NOMO-1 treated with DMSO at 0.1 percent for 48 hours (cell line): ENCODE measurements at regions not wholly inside any gene's neighbourhood (a gene's known extent, or its start where the extent isn't known, plus 50 kb on each side); places are given as distances from the start of the nearest gene placed in this dataset.
"Not testable (repeated sequence)": the region's sequence is repeated elsewhere in the genome, so short reads cannot be mapped to it uniquely, and the experiment has no call there.

Experiments used
- DNase-seq: peaks from one replicate; lab custom pipeline; 2025; ENCODE audit not compliant: unreplicated experiment; lab: John Stamatoyannopoulos, UW

GRCh38 chr12:60468546-60468945 lies 872.7 kb downstream of the SLC16A7 start:
- no peak for DNase-seq

GRCh38 chr12:60475825-60476224 lies 880.0 kb downstream of the SLC16A7 start:
- no peak for DNase-seq

DNA sequence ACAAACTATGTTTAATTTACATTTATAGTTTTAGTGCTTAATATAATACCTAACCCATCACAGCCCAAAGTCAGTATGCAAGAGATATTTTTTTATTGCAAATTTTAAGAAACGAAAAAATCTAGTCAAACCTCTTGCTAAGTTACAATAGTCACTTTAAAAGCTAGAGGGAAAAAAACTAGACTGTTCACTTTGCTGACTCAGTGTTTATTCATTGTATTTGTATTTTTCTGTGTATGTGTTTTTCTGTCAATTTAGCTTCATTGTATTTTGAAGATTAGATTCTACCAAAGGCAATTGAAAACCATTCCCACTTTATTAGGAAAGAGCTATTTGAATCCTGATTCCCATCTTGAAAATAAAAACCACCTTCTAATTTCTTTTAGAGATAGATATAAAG lies 891.5 kb downstream of the SLC16A7 start:
- DNase-seq, result no peak

DNA sequence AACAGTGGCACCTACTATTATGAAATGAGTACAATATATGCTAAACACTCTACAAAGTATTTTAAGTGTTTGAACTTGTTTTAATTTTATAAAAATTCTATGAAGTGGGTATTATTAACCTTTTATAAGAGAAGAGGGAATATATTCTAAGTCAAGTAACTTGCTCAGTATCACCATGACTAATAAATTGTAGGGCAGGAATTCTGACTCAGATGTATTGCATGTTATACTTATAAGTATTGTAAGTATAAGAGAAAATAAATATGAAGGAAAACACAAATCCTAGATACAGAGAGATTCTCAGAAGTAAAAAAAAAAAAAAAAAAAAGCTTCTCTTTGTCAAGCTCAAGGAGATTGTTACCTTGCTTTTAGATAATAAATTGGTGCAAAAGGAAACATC lies 893.2 kb downstream of the SLC16A7 start:
- DNase-seq, result no peak

GRCh38 chr12:60494244-60494643 lies 898.4 kb downstream of the SLC16A7 start:
- DNase-seq, result no peak

- DNase-seq, result no peak
These were observed 902.8 kb downstream of the SLC16A7 start for GRCh38 chr12:60498656-60499055.

GRCh38 chr12:60501124-60501729 lies 905.4 kb downstream of the SLC16A7 start:
- DNase-seq, result no peak

- no peak for DNase-seq
These were observed 927.0 kb downstream of the SLC16A7 start for GRCh38 chr12:60522684-60523400.

- DNase-seq, result no peak
These were observed 933.4 kb downstream of the SLC16A7 start for GRCh38 chr12:60529261-60529660.

- no peak for DNase-seq
These were observed 933.9 kb downstream of the SLC16A7 start for GRCh38 chr12:60529723-60530122.

DNA sequence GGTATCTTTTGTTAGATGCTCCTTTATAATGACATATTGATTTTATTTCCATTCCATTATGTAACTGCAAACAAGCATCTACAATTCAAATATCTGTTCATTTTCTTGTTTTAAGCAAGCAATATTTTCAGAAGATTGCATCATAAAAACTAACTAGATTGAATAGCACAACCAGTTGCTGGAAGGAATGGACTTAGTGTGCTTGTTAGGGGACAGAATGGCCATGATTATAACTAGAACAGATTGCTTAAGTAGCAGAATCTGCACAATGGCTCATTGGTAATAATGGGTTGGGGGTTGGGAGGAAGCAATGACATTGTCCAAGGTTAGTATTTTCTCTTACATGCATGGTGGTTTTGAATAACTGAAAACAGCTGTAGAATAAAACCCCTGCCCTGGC lies 939.5 kb downstream of the SLC16A7 start:
- no peak for DNase-seq

DNA sequence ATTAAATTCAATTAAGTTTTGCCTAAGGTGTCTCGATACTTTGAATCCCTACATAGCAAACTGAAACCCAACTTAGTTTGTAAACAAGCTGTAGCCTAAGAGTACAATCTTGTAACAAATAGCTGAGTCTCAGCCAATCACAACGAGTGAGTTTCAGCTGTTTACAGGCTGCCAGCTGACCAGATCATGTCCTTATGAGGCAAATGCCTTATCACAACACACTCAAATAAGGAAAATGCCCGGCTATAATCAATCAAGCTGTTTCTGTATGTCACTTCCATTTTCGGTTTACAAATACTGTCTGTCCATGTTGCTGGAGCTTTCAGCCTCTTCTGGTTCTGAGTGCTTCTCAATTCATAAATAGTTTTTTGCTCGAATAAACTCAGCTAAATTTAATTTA lies 943.8 kb downstream of the SLC16A7 start:
- DNase-seq, result no peak

DNA sequence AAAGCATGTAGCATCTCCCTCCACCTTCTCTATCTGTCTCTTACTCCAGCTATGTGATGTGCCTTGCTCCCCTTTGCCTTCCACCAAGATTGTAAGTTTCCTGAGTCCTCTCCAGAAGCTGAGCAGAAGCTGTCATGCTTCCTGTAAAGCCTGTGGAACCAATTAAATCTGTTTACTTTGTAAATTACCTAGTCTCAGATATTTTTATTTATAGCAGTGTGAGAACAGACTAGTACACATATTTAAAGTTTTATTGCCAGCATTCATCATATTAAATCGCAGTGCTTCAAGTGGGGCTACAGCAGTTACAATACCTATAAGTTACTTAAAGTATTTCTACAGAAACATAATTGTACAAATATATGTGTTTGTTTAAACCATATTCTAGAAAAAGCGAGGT lies 973.1 kb downstream of the SLC16A7 start:
- no peak for DNase-seq

GRCh38 chr12:60577607-60578006 lies 981.8 kb downstream of the SLC16A7 start:
- DNase-seq, result no peak

DNA sequence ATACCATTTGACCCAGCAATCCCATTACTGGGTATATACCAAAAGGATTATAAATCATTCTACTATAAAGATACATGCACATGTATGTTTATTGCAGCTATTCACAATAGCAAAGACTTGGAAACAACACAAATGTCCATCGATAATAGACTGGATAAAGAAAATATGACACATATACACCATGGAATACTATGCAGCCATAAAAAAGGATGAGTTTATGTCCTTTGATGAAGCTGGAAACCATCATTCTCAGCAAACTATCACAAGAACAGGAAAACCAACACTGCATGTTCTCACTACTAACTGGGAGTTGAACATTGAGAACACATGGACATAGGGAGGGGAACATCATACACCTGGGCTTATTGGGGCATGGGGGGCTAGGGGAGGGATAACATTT lies 991.8 kb downstream of the SLC16A7 start:
- DNase-seq, result not testable (repeated sequence)

- no peak for DNase-seq
These were observed 998.3 kb downstream of the SLC16A7 start for GRCh38 chr12:60594035-60594711.

DNA sequence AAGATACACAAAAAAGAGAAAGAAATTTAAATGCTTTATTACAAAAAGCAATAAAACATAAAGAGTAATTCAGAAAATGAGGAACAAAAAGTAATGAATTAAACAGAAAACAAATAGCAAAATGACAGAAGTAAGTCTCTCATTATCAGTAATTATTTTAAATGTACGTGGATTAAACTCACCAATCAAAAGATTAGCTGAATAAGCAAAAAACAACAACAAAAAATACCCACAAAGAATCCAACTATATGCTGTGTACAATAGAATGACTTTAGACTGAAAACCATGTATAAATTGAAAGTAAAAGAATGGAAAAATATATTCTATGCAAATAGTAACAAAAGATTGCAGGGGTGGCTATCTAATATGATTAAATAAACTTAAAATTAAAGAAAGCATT lies 1006.8 kb downstream of the SLC16A7 start:
- no peak for DNase-seq

DNA sequence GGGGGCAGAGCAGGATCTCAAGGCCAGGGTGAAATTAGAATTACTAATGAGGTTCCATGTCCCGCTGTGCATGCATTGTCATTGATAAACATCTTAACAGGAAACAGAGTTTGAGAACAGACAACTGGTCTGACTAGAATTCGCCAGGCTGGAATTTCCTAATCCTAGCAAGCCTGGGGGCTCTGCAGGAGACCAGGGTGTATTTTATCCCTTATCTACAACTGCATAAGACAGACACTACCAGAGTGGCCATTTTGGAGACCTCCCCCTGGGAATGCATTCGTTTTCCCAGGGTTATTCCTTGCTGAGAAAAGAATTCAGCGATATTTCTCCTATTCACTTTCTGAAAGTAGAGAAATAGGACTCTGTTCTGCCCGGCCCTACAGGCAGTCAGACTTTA lies 1007.6 kb downstream of the SLC16A7 start:
- not testable (repeated sequence) for DNase-seq

GRCh38 chr12:60616400-60616799 lies 1020.6 kb downstream of the SLC16A7 start:
- no peak for DNase-seq

DNA sequence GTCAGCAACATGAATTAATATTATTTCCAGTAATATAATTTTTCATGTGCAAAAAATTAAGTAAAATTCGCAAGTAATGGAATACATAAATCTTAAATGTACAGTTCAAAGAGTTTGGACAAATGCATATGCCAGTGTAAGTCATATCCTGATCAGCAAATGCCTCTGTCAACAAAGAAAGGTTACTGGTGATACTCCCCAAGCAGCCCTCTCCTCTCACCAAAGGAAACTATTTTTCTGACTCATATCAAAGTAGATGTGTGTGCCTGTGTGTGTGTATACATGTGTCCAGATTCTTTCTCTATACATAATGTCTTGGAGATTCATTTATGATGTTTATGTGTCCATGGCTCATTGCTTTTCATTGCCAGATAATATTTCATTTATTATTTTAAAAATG lies 1035.0 kb downstream of the SLC16A7 start:
- DNase-seq, result no peak

- DNase-seq, result no peak
These were observed 1048.2 kb downstream of the SLC16A7 start for GRCh38 chr12:60644076-60644475.

DNA sequence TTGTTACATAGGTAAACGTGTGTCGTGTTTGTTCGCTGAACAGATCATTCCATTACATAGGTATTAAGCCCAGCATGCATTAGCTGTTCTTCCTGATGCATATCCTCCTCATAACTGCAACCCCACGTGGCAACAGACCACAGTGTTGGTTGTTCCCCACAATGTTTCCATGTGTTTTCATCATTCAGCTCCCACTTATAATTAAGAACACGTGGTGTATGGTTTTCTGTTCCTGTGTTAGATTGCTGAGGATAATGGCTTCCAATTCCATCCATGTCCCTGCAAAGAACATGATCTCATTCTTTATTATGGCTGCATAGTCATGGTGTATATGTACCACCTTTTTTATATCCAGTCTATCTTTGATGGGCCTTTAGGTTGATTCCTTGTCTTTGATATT lies 1071.1 kb downstream of the SLC16A7 start:
- DNase-seq, result no peak
